ENCODE measurements at regions not wholly inside any gene's neighbourhood (a gene's known extent, or its start where the extent isn't known, plus 50 kb on each side); places are given as distances from the start of the nearest gene placed in this dataset.
"Not testable (repeated sequence)": the region's sequence is repeated elsewhere in the genome, so short reads cannot be mapped to it uniquely, and the experiment has no call there.

GRCh38 chr12:31887109-31887811 lies 72.0 kb upstream of the RESF1 start:
- no peak overlapping the region for H3K27ac ChIP-seq (ENCODE audit: low read length)
- no CpG with 5 or more reads among the region's 2 CpGs for WGBS (ENCODE audit: insufficient coverage)

GRCh38 chr12:31882682-31883081 lies 76.5 kb upstream of the RESF1 start:
- H3K4me3 ChIP-seq (ENCODE audit: low read length); H3K27me3 ChIP-seq (ENCODE audit: control insufficient read depth, insufficient read depth, low read length); DNase-seq; H3K27ac ChIP-seq (ENCODE audit: low read length); H3K36me3 ChIP-seq (ENCODE audit: control insufficient read depth, insufficient read depth, low read length); H3K9me3 ChIP-seq (replicated peaks; ENCODE audit: control insufficient read depth, low read depth, low read length); H3K4me1 ChIP-seq (ENCODE audit: control insufficient read depth, insufficient read depth, low read length): not testable (repeated sequence)
- 100% methylated on average over 3 of the region's 6 CpGs for WGBS (ENCODE audit: insufficient coverage)

More at GRCh38 chr12:31887109-31887811, 72.0 kb upstream of the RESF1 start:
- Histone ChIP-seq H3K27me3 (ENCODE audit: control insufficient read depth, insufficient read depth, low read length) (no peaks in the 10 kb centered on the region), H3K4me1 (ENCODE audit: control insufficient read depth, insufficient read depth, low read length) (no peaks in the 10 kb centered on the region), H3K4me3 (ENCODE audit: low read length) (no peak overlapping the region), H3K9me3 (replicated peaks; ENCODE audit: control insufficient read depth, low read depth, low read length) (peaks cover 3% of the 10 kb centered on the region), H3K36me3 (ENCODE audit: control insufficient read depth, insufficient read depth, low read length) (no peaks in the 10 kb centered on the region)
- DNase-seq, result no peak

- Histone ChIP-seq H3K27me3 (ENCODE audit: control insufficient read depth, insufficient read depth, low read length) (no peaks in the 10 kb centered on the region), H3K4me3 (ENCODE audit: low read length) (no peak overlapping the region), H3K9me3 (replicated peaks; ENCODE audit: control insufficient read depth, low read depth, low read length) (peaks cover 3% of the 10 kb centered on the region), H3K36me3 (ENCODE audit: control insufficient read depth, insufficient read depth, low read length) (no peaks in the 10 kb centered on the region), H3K27ac (ENCODE audit: low read length) (no peak overlapping the region), H3K4me1 (ENCODE audit: control insufficient read depth, insufficient read depth, low read length) (peaks cover 8% of the 10 kb centered on the region)
- DNase-seq, result no peak
Measured at GRCh38 chr12:31880340-31880739, 78.9 kb upstream of the RESF1 start.

GRCh38 chr12:31877884-31878283 lies 81.3 kb upstream of the RESF1 start:
- no CpG with 5 or more reads among the region's 1 CpG for WGBS (ENCODE audit: insufficient coverage)
- Histone ChIP-seq H3K27me3 (ENCODE audit: control insufficient read depth, insufficient read depth, low read length) (no peaks in the 10 kb centered on the region), H3K4me1 (ENCODE audit: control insufficient read depth, insufficient read depth, low read length) (peaks cover 13% of the 10 kb centered on the region), H3K36me3 (ENCODE audit: control insufficient read depth, insufficient read depth, low read length) (no peaks in the 10 kb centered on the region), H3K4me3 (ENCODE audit: low read length) (no peak overlapping the region), H3K27ac (ENCODE audit: low read length) (no peak overlapping the region), H3K9me3 (replicated peaks; ENCODE audit: control insufficient read depth, low read depth, low read length) (peaks cover 2% of the 10 kb centered on the region)
- DNase-seq, result no peak

GRCh38 chr12:31876568-31877424 lies 82.4 kb upstream of the RESF1 start:
- 31% methylated on average over 2 of the region's 13 CpGs for WGBS (ENCODE audit: insufficient coverage)
- H3K27ac ChIP-seq (ENCODE audit: low read length), result no peak overlapping the region
- peak; percentile 54 for DNase-seq
- no peak overlapping the region for H3K4me3 ChIP-seq (ENCODE audit: low read length)
- H3K4me1 ChIP-seq (ENCODE audit: control insufficient read depth, insufficient read depth, low read length), result peaks cover 13% of the 10 kb centered on the region
- H3K36me3 ChIP-seq (ENCODE audit: control insufficient read depth, insufficient read depth, low read length), result no peaks in the 10 kb centered on the region
- H3K27me3 ChIP-seq (ENCODE audit: control insufficient read depth, insufficient read depth, low read length), result no peaks in the 10 kb centered on the region
- H3K9me3 ChIP-seq (replicated peaks; ENCODE audit: control insufficient read depth, low read depth, low read length), result peaks cover 7% of the 10 kb centered on the region

- no peaks in the 10 kb centered on the region for H3K36me3 ChIP-seq (ENCODE audit: control insufficient read depth, insufficient read depth, low read length)
- no peak overlapping the region for H3K4me3 ChIP-seq (ENCODE audit: low read length)
- peaks cover 7% of the 10 kb centered on the region for H3K9me3 ChIP-seq (replicated peaks; ENCODE audit: control insufficient read depth, low read depth, low read length)
- DNase-seq, result no peak
- H3K27ac ChIP-seq (ENCODE audit: low read length), result no peak overlapping the region
- 89% methylated on average over 7 of the region's 8 CpGs for WGBS (ENCODE audit: insufficient coverage)
- H3K27me3 ChIP-seq (ENCODE audit: control insufficient read depth, insufficient read depth, low read length), result no peaks in the 10 kb centered on the region
- H3K4me1 ChIP-seq (ENCODE audit: control insufficient read depth, insufficient read depth, low read length), result peaks cover 13% of the 10 kb centered on the region
Measured at GRCh38 chr12:31875609-31875964, 83.6 kb upstream of the RESF1 start.

GRCh38 chr12:31874961-31875608 lies 84.1 kb upstream of the RESF1 start:
- Histone ChIP-seq H3K36me3 (ENCODE audit: control insufficient read depth, insufficient read depth, low read length) (no peaks in the 10 kb centered on the region), H3K4me1 (ENCODE audit: control insufficient read depth, insufficient read depth, low read length) (peaks cover 13% of the 10 kb centered on the region), H3K27me3 (ENCODE audit: control insufficient read depth, insufficient read depth, low read length) (no peaks in the 10 kb centered on the region), H3K4me3 (ENCODE audit: low read length) (no peak overlapping the region), H3K9me3 (replicated peaks; ENCODE audit: control insufficient read depth, low read depth, low read length) (peaks cover 7% of the 10 kb centered on the region), H3K27ac (ENCODE audit: low read length) (peak overlapping the region; percentile 43)
- peak; percentile 72 for DNase-seq
- WGBS (ENCODE audit: insufficient coverage), result 19% methylated on average over 3 of the region's 6 CpGs

GRCh38 chr12:31872831-31873604 lies 86.2 kb upstream of the RESF1 start:
- no peak overlapping the region for H3K27ac ChIP-seq (ENCODE audit: low read length)
- H3K4me1 ChIP-seq (ENCODE audit: control insufficient read depth, insufficient read depth, low read length), result peaks cover 13% of the 10 kb centered on the region
- H3K4me3 ChIP-seq (ENCODE audit: low read length), result no peak overlapping the region
- H3K27me3 ChIP-seq (ENCODE audit: control insufficient read depth, insufficient read depth, low read length), result no peaks in the 10 kb centered on the region
- H3K9me3 ChIP-seq (replicated peaks; ENCODE audit: control insufficient read depth, low read depth, low read length), result peaks cover 7% of the 10 kb centered on the region
- DNase-seq, result no peak
- H3K36me3 ChIP-seq (ENCODE audit: control insufficient read depth, insufficient read depth, low read length), result no peaks in the 10 kb centered on the region
- WGBS (ENCODE audit: insufficient coverage), result 81% methylated on average over 9 of the region's 19 CpGs

- no peak overlapping the region for H3K27ac ChIP-seq (ENCODE audit: low read length)
- DNase-seq, result no peak
- no peaks in the 10 kb centered on the region for H3K36me3 ChIP-seq (ENCODE audit: control insufficient read depth, insufficient read depth, low read length)
- H3K9me3 ChIP-seq (replicated peaks; ENCODE audit: control insufficient read depth, low read depth, low read length), result peaks cover 7% of the 10 kb centered on the region
- no CpG with 5 or more reads among the region's 2 CpGs for WGBS (ENCODE audit: insufficient coverage)
- H3K4me1 ChIP-seq (ENCODE audit: control insufficient read depth, insufficient read depth, low read length), result peaks cover 5% of the 10 kb centered on the region
- no peaks in the 10 kb centered on the region for H3K27me3 ChIP-seq (ENCODE audit: control insufficient read depth, insufficient read depth, low read length)
- H3K4me3 ChIP-seq (ENCODE audit: low read length), result no peak overlapping the region
Measured at GRCh38 chr12:31869972-31870371, 89.2 kb upstream of the RESF1 start.

GRCh38 chr12:31868965-31869364 lies 90.2 kb upstream of the RESF1 start:
- no peak overlapping the region for H3K27ac ChIP-seq (ENCODE audit: low read length)
- no CpG with 5 or more reads among the region's 2 CpGs for WGBS (ENCODE audit: insufficient coverage)
- no peaks in the 10 kb centered on the region for H3K4me1 ChIP-seq (ENCODE audit: control insufficient read depth, insufficient read depth, low read length)
- H3K36me3 ChIP-seq (ENCODE audit: control insufficient read depth, insufficient read depth, low read length), result no peaks in the 10 kb centered on the region
- H3K27me3 ChIP-seq (ENCODE audit: control insufficient read depth, insufficient read depth, low read length), result no peaks in the 10 kb centered on the region
- no peak overlapping the region for H3K4me3 ChIP-seq (ENCODE audit: low read length)
- H3K9me3 ChIP-seq (replicated peaks; ENCODE audit: control insufficient read depth, low read depth, low read length), result peaks cover 7% of the 10 kb centered on the region
- peak; percentile 36 for DNase-seq

Data from muscle of leg (tissue), 3 donors.